IMR-90 (cell line): ENCODE measurements at regions not wholly inside any gene's neighbourhood (a gene's known extent, or its start where the extent isn't known, plus 50 kb on each side); places are given as distances from the start of the nearest gene placed in this dataset.

ENCODE experiments used
- BHLHE40 ChIP-seq: fragments of 150-350 bp; IDR thresholded peaks from 2 replicates; pipeline ENCODE4 v1.6.1; 2016; ENCODE audit warnings: mild to moderate bottlenecking, low read depth, low read length
- CEBPB ChIP-seq: IDR thresholded peaks from 2 replicates; pipeline ENCODE4 v1.6.1; 2012; ENCODE audit warnings: low read depth, low read length, improper control_type of control experiment
- CTCF ChIP-seq: conservative IDR thresholded peaks from 2 replicates; pipeline ENCODE4 v1.5.1; 2012; ENCODE audit warnings: mild to moderate bottlenecking, low read depth, low read length, improper control_type of control experiment
- MAFK ChIP-seq: IDR thresholded peaks from 2 replicates; pipeline ENCODE4 v1.6.1; 2012; ENCODE audit warnings: low read depth, low read length, improper control_type of control experiment
- MAZ ChIP-seq: IDR thresholded peaks from 2 replicates; pipeline ENCODE4 v1.6.1; 2012; ENCODE audit warnings: low read depth, mild to moderate bottlenecking, low read length, improper control_type of control experiment, moderate library complexity, borderline replicate concordance
- MXI1 ChIP-seq: IDR thresholded peaks from 2 replicates; pipeline ENCODE4 v1.6.1; 2012; ENCODE audit warnings: low read depth, mild to moderate bottlenecking, low read length, moderate library complexity, borderline replicate concordance
- POLR2A ChIP-seq: IDR thresholded peaks from 2 replicates; pipeline ENCODE4 v1.6.1; 2012; ENCODE audit warnings: mild to moderate bottlenecking, low read depth, low read length
- RCOR1 ChIP-seq: IDR thresholded peaks from 2 replicates; pipeline ENCODE4 v1.6.1; 2012; ENCODE audit warnings: mild to moderate bottlenecking, low read length, improper control_type of control experiment; ENCODE audit not compliant: insufficient replicate concordance
- SMC3 ChIP-seq: fragments of 150-350 bp; IDR thresholded peaks from 2 replicates; pipeline ENCODE4 v1.6.1; 2016; ENCODE audit warnings: low read depth, mild to moderate bottlenecking, antibody characterized with exemption, low read length, moderate library complexity
- TF ChIP-seq, protein P1 (sequence below): fragments of 150-350 bp; IDR thresholded peaks from 2 replicates; pipeline ENCODE4 v1.6.1; 2016; ENCODE audit warnings: low read depth, mild to moderate bottlenecking, low read length, moderate library complexity, borderline replicate concordance

- TF ChIP-seq POLR2A: 0 out of 2 replicates have a peak, but pooled peaks have one; percentile 8
- TF ChIP-seq MAZ: no peak
- no peak for TF ChIP-seq CTCF
- no peak for TF ChIP-seq SMC3
- TF ChIP-seq CEBPB: no peak
- peak; percentile 50; the same call in 1 of the 2 replicates for TF ChIP-seq BHLHE40
- no peak for TF ChIP-seq MXI1
- no peak for TF ChIP-seq RCOR1
- TF ChIP-seq, protein P1, sequence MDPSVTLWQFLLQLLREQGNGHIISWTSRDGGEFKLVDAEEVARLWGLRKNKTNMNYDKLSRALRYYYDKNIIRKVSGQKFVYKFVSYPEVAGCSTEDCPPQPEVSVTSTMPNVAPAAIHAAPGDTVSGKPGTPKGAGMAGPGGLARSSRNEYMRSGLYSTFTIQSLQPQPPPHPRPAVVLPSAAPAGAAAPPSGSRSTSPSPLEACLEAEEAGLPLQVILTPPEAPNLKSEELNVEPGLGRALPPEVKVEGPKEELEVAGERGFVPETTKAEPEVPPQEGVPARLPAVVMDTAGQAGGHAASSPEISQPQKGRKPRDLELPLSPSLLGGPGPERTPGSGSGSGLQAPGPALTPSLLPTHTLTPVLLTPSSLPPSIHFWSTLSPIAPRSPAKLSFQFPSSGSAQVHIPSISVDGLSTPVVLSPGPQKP: no peak
- no peak for TF ChIP-seq MAFK
These were observed 230.2 kb upstream of the TBX3 start for GRCh38 chr12:114913871-114914801.
